Lung (tissue), 11 donors: ENCODE measurements at regions not wholly inside any gene's neighbourhood (a gene's known extent, or its start where the extent isn't known, plus 50 kb on each side); places are given as distances from the start of the nearest gene placed in this dataset.

Experiments used
- ATAC-seq: fragments of 200-7000 bp; cut with Tn5 transposase; one replicate; pipeline ENCODE4 v1.9.1; 2020; ENCODE audit warnings: moderate number of reproducible peaks; ENCODE audit not compliant: insufficient read depth, low FRiP score
- DNase-seq, 3 donors: peaks; one replicate each; pipeline ENCODE4 v3.0.0-alpha.2; 2013 to 2017
- H3K27ac ChIP-seq, 2 donors: one replicate each; pipeline ENCODE4 v1.5.1; 2013; ENCODE audit warnings: mild to moderate bottlenecking in 2 of 2, moderate library complexity in 2 of 2, control low read depth in 1 of 2, inconsistent platforms in 1 of 2, low read depth in 1 of 2, low read length in 1 of 2
- H3K27me3 ChIP-seq, 3 donors: one replicate each; pipeline ENCODE4 v1.5.1; 2013; ENCODE audit warnings: low read length in 2 of 3; ENCODE audit not compliant: control insufficient read depth in 3 of 3, insufficient read depth in 3 of 3
- H3K36me3 ChIP-seq, 4 donors: one replicate each; pipeline ENCODE4 v1.5.1; 2013; ENCODE audit warnings: low read length in 4 of 4, mild to moderate bottlenecking in 1 of 4, moderate library complexity in 1 of 4; ENCODE audit not compliant: control insufficient read depth in 4 of 4, insufficient read depth in 4 of 4
- H3K4me1 ChIP-seq, 5 donors: one replicate each; pipeline ENCODE4 v1.5.1; 2013; ENCODE audit warnings: low read length in 5 of 5, mild to moderate bottlenecking in 2 of 5, moderate library complexity in 1 of 5; ENCODE audit not compliant: control insufficient read depth in 5 of 5, insufficient read depth in 5 of 5
- H3K4me3 ChIP-seq: one replicate; pipeline ENCODE4 v1.5.1; 2013; ENCODE audit warnings: mild to moderate bottlenecking, control low read depth, moderate library complexity
- H3K9ac ChIP-seq, 2 donors: one replicate each; pipeline ENCODE4 v1.5.1; 2013; ENCODE audit warnings: low read length in 2 of 2, control low read depth in 1 of 2; ENCODE audit not compliant: insufficient read depth in 1 of 2
- H3K9me3 ChIP-seq, 4 donors: one replicate each; pipeline ENCODE4 v1.5.1; 2013; ENCODE audit warnings: low read length in 3 of 4, mild to moderate bottlenecking in 1 of 4, moderate library complexity in 1 of 4; ENCODE audit not compliant: control insufficient read depth in 4 of 4, insufficient read depth in 3 of 4
- CTCF ChIP-seq: IDR thresholded peaks from 2 replicates; pipeline ENCODE4 v1.5.1; 2012; ENCODE audit warnings: mild to moderate bottlenecking; ENCODE audit errors: control extremely low read depth, extremely low read depth
- WGBS, 2 donors: extraction: QIAGEN DNeasy Blood & Tissue Kit; methylation state at CpG; one replicate each; pipeline ENCODE4 v1.1.7; 2013; 5-methylcytosine and 5-hydroxymethylcytosine counted together
- donor health status: control.
- donor health status: control.
- donor health status: Bipolar disorder and iron deficiency.
- donor health status: healthy.
- donor health status: DM: yes; HTN: yes; CAD: no.

- Histone ChIP-seq H3K9me3 (peaks cover 0 to 2% (median 0%) of the 10 kb centered on the region in 4 donors), H3K36me3 (no peaks in the 10 kb centered on the region), H3K4me3 (no peak overlapping the region), H3K4me1 (no peaks in the 10 kb centered on the region), H3K27me3 (no peaks in the 10 kb centered on the region), H3K27ac (no peak overlapping the region), H3K9ac (no peak overlapping the region)
- WGBS, 2 donors, result 86 to 87% methylated on average over 3 of the region's 3 CpGs
- TF ChIP-seq CTCF, result no peak
- ATAC-seq, result no peak
- no peak for DNase-seq
These were observed 59.7 kb downstream of the SHANK2 start for GRCh38 chr11:71192629-71193028.

- no peak for DNase-seq
- 93 to 94% methylated on average over 8 of the region's 8 CpGs for WGBS, 2 donors
- H3K27me3 ChIP-seq, result no peaks in the 10 kb centered on the region
- H3K36me3 ChIP-seq, result no peaks in the 10 kb centered on the region
- TF ChIP-seq CTCF, result no peak
- no peak overlapping the region for H3K9ac ChIP-seq
- no peak overlapping the region for H3K27ac ChIP-seq
- no peaks in the 10 kb centered on the region for H3K4me1 ChIP-seq
- peaks cover 0 to 2% (median 0%) of the 10 kb centered on the region in 4 donors for H3K9me3 ChIP-seq
- H3K4me3 ChIP-seq, result no peak overlapping the region
- ATAC-seq, result no peak
These were observed 61.2 kb downstream of the SHANK2 start for GRCh38 chr11:71191201-71191600.

GRCh38 chr11:71190551-71190950 is 61.8 kb downstream of the SHANK2 start:
- no peak overlapping the region for H3K4me3 ChIP-seq
- no peak for TF ChIP-seq CTCF
- DNase-seq (no peak), ATAC-seq (no peak)
- no peaks in the 10 kb centered on the region for H3K27me3 ChIP-seq
- H3K9ac ChIP-seq, result no peak overlapping the region
- no peaks in the 10 kb centered on the region for H3K4me1 ChIP-seq
- WGBS, 2 donors, result 95 to 97% methylated on average over 14 of the region's 14 CpGs
- no peak overlapping the region for H3K27ac ChIP-seq
- peaks cover 0 to 2% (median 0%) of the 10 kb centered on the region in 4 donors for H3K9me3 ChIP-seq
- H3K36me3 ChIP-seq, result no peaks in the 10 kb centered on the region

- DNase-seq (no peak), ATAC-seq (no peak)
- H3K27ac ChIP-seq, result no peak overlapping the region
- H3K9me3 ChIP-seq, result peaks cover 0 to 2% (median 0%) of the 10 kb centered on the region in 4 donors
- H3K36me3 ChIP-seq, result no peaks in the 10 kb centered on the region
- no peaks in the 10 kb centered on the region for H3K27me3 ChIP-seq
- no peaks in the 10 kb centered on the region for H3K4me1 ChIP-seq
- TF ChIP-seq CTCF, result no peak
- H3K4me3 ChIP-seq, result no peak overlapping the region
- no peak overlapping the region for H3K9ac ChIP-seq
- WGBS, 2 donors, result 89 to 91% methylated on average over 14 of the region's 14 CpGs
These were observed 62.5 kb downstream of the SHANK2 start for GRCh38 chr11:71189768-71190315.
